B cell (primary cell): ENCODE measurements at regions not wholly inside any gene's neighbourhood (a gene's known extent, or its start where the extent isn't known, plus 50 kb on each side); places are given as distances from the start of the nearest gene placed in this dataset.

Experiments
- ATAC-seq: fragments of 200-7000 bp; cut with Tn5 transposase; one replicate; pipeline ENCODE4 v1.10.0; 2021; ENCODE audit warnings: low read depth, mild to moderate bottlenecking, moderate number of reproducible peaks, moderate library complexity
- CTCF ChIA-PET: fragments of 350-600 bp; sonication (Branson Sonifier 250); formaldehyde crosslinking; loops from one replicate; lab custom pipeline; 2021; ENCODE audit warnings: antibody characterized with exemption, inconsistent platforms; lab: Charles Lee
- POLR2A ChIA-PET: fragments of 350-600 bp; sonication (Branson Sonifier 250); formaldehyde crosslinking; loops from one replicate; lab custom pipeline; 2021; ENCODE audit warnings: antibody characterized with exemption; lab: Charles Lee
- DNase-seq: peaks from one replicate; pipeline ENCODE4 v3.0.0; 2013
- H2AFZ ChIP-seq: 2 replicates; pipeline ENCODE4 v1.6.1; 2012; ENCODE audit warnings: mild to moderate bottlenecking, low read depth, low read length; ENCODE audit not compliant: insufficient read depth, poor library complexity, severe bottlenecking
- H3K27ac ChIP-seq, 2 donors: 1 replicate in 1 of 2; 2 replicates in 1 of 2; pipeline ENCODE4 v1.5.1; 2012 to 2013; ENCODE audit warnings: low read length in 2 of 2, mild to moderate bottlenecking in 2 of 2, moderate library complexity in 1 of 2
- H3K27me3 ChIP-seq, 4 experiments: fragments of 200-600 bp in 1 of 4; sonication (generic) in 1 of 4; replicated peaks in 1 of 4; 1 replicate in 2 of 4; 2 replicates in 2 of 4; pipeline versions ENCODE4 v1.6.1 to v1.7.0; 2013 to 2016; ENCODE audit warnings: low read length in 3 of 4, mild to moderate bottlenecking in 2 of 4, mixed read lengths in 1 of 4, moderate library complexity in 1 of 4; ENCODE audit not compliant: insufficient read depth in 4 of 4, control insufficient read depth in 3 of 4; ENCODE audit errors: control extremely low read depth in 1 of 4
- H3K36me3 ChIP-seq, 2 experiments: replicated peaks in 1 of 2; 1 replicate in 1 of 2; 2 replicates in 1 of 2; pipeline versions ENCODE4 v1.6.1 to v1.7.1; 2013; ENCODE audit warnings: low read length in 1 of 2; ENCODE audit not compliant: insufficient read depth in 2 of 2, control insufficient read depth in 1 of 2; ENCODE audit errors: control extremely low read depth in 1 of 2, extremely low read depth in 1 of 2
- H3K4me1 ChIP-seq, 2 donors: fragments of 200-600 bp in 1 of 2; sonication (generic) in 1 of 2; 1 replicate in 1 of 2; 2 replicates in 1 of 2; pipeline versions ENCODE4 v1.5.1 to v1.6.1; 2013 to 2017; ENCODE audit warnings: low read length in 2 of 2; ENCODE audit not compliant: control insufficient read depth in 2 of 2, insufficient read depth in 2 of 2
- H3K4me2 ChIP-seq: replicated peaks from 2 replicates; pipeline ENCODE3; 2012; ENCODE audit warnings: mild to moderate bottlenecking, low read depth, low read length; ENCODE audit not compliant: poor library complexity, severe bottlenecking
- H3K4me3 ChIP-seq, 5 experiments: fragments of 200-600 bp in 1 of 5; sonication (generic) in 1 of 5; 1 replicate in 3 of 5; 2 replicates in 2 of 5; pipeline versions ENCODE4 v1.5.1 to v1.7.0; 2011 to 2016; ENCODE audit warnings: low read length in 4 of 5, mild to moderate bottlenecking in 4 of 5, low read depth in 2 of 5, control low read depth in 1 of 5, moderate library complexity in 1 of 5; ENCODE audit not compliant: insufficient read depth in 1 of 5; ENCODE audit errors: control extremely low read depth in 1 of 5, extremely low read depth in 1 of 5
- H3K79me2 ChIP-seq: fragments of 200-600 bp; sonication (generic); one replicate; pipeline ENCODE4 v1.6.0; 2016; ENCODE audit warnings: low read length; ENCODE audit not compliant: control insufficient read depth, insufficient read depth
- H3K9ac ChIP-seq: fragments of 200-600 bp; sonication (generic); 2 replicates; pipeline ENCODE4 v1.6.1; 2017; ENCODE audit warnings: mild to moderate bottlenecking, low read length, moderate library complexity
- H3K9me3 ChIP-seq, 3 donors: one replicate each; pipeline versions ENCODE4 v1.6.1 to v1.7.1; 2013; ENCODE audit warnings: low read length in 2 of 3; ENCODE audit not compliant: control insufficient read depth in 2 of 3, insufficient read depth in 1 of 3; ENCODE audit errors: control extremely low read depth in 1 of 3
- H4K20me1 ChIP-seq: 2 replicates; pipeline ENCODE4 v1.6.0; 2012; ENCODE audit warnings: mild to moderate bottlenecking, low read length; ENCODE audit not compliant: insufficient read depth, control insufficient read depth, poor library complexity, severe bottlenecking
- H3K27ac Mint-ChIP-seq: one replicate; pipeline ENCODE4 v1.8.0; 2021; ENCODE audit warnings: mixed read lengths
- H3K27me3 Mint-ChIP-seq: one replicate; pipeline ENCODE4 v1.8.0; 2021; ENCODE audit warnings: mixed read lengths
- H3K4me1 Mint-ChIP-seq: one replicate; pipeline ENCODE4 v1.8.0; 2021; ENCODE audit warnings: mixed read lengths
- H3K4me3 Mint-ChIP-seq: one replicate; pipeline ENCODE4 v1.8.0; 2021; ENCODE audit warnings: mixed read lengths
- H3K9me3 Mint-ChIP-seq: one replicate; pipeline ENCODE4 v1.8.0; 2022; ENCODE audit warnings: mixed read lengths; ENCODE audit not compliant: insufficient read depth
- EZH2 ChIP-seq: IDR thresholded peaks from 2 replicates; pipeline ENCODE4 v1.6.1; 2012; ENCODE audit warnings: borderline replicate concordance, low read depth, mild to moderate bottlenecking, moderate library complexity, low read length; ENCODE audit not compliant: insufficient read depth, poor library complexity, severe bottlenecking
- WGBS: methylation state at CpG from one replicate; pipeline ENCODE4 v1.1.5; 2013; ENCODE audit warnings: missing lambda C conversion rate; ENCODE audit not compliant: insufficient coverage; 5-methylcytosine and 5-hydroxymethylcytosine counted together
- intact Hi-C: fragments of 100-400 bp; cut with micrococcal nuclease; formaldehyde crosslinking; loops from one replicate; pipeline ENCODE4 v1.10.0; 2022
- TF ChIP-seq, protein P1 (sequence below): fragments of 200-600 bp; IDR thresholded peaks from one replicate; pipeline ENCODE4 v1.8.0; 2022; ENCODE audit warnings: antibody characterized with exemption, mild to moderate bottlenecking

- intact Hi-C loops: no loop called here
- no CpG with 5 or more reads among the region's 9 CpGs for WGBS
- ATAC-seq (no peak), DNase-seq (no peak)
- Histone ChIP-seq H3K79me2 (no peaks in the 10 kb centered on the region), H3K9me3 (no peaks in the 10 kb centered on the region), H3K36me3 (no peaks in the 10 kb centered on the region), H3K27ac (no peak overlapping the region), H3K4me3 (no peak overlapping the region), H4K20me1 (no peaks in the 10 kb centered on the region), H3K9ac (no peak overlapping the region), H3K4me1 (no peaks in the 10 kb centered on the region), H2AFZ (no peak overlapping the region), H3K27me3 (no peaks in the 10 kb centered on the region), H3K4me2 (no peak overlapping the region)
- no peaks in the 10 kb centered on the region for H3K9me3 Mint-ChIP-seq
- H3K27ac Mint-ChIP-seq: peak overlapping the region; percentile 24
- POLR2A ChIA-PET: no interaction called here
- no peaks in the 10 kb centered on the region for H3K4me1 Mint-ChIP-seq
- H3K4me3 Mint-ChIP-seq: no peak overlapping the region
- no peaks in the 10 kb centered on the region for H3K27me3 Mint-ChIP-seq
- CTCF ChIA-PET: no interaction called here
- no peak for TF ChIP-seq EZH2
- TF ChIP-seq, protein P1, sequence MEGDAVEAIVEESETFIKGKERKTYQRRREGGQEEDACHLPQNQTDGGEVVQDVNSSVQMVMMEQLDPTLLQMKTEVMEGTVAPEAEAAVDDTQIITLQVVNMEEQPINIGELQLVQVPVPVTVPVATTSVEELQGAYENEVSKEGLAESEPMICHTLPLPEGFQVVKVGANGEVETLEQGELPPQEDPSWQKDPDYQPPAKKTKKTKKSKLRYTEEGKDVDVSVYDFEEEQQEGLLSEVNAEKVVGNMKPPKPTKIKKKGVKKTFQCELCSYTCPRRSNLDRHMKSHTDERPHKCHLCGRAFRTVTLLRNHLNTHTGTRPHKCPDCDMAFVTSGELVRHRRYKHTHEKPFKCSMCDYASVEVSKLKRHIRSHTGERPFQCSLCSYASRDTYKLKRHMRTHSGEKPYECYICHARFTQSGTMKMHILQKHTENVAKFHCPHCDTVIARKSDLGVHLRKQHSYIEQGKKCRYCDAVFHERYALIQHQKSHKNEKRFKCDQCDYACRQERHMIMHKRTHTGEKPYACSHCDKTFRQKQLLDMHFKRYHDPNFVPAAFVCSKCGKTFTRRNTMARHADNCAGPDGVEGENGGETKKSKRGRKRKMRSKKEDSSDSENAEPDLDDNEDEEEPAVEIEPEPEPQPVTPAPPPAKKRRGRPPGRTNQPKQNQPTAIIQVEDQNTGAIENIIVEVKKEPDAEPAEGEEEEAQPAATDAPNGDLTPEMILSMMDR: no peak
Observed at GRCh38 chr20:18986895-18987580, 173.5 kb downstream of the SCP2D1 start.

DNA sequence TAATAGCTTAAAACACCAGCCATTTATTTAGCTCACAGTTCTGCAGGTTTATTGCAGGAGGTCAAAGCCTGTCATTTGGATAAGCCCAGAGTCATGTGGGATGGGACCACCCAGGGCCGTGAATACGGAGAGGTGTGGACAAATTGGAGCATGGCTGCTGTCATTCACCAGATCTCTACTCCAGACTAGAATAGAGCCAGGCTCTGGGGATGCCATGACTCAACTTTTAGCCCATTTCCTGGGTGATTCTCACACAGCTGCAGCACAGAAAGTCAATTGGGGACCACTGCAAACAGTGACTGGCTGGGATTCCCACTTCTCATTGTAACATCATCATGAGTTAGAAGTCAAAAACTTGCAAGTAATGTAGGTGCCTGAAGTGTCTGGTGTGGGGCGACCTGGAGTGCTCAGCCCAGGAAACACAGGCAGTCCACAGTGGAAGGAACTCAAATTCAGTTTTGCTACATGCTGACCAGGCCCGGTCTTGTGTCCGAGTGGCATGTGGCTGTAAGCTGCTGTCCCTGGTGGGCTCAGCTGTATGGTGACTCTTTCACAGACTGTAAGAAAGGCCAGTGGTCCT, 174.3 kb downstream of the SCP2D1 start:
- H3K9me3 ChIP-seq: no peaks in the 10 kb centered on the region
- no peak for DNase-seq
- no peaks in the 10 kb centered on the region for H3K36me3 ChIP-seq
- ChIA-PET CTCF (no interaction called here), POLR2A (no interaction called here)
- no peak for TF ChIP-seq EZH2
- TF ChIP-seq, protein P1: no peak
- Mint-ChIP-seq H3K27ac (no peak overlapping the region), H3K9me3 (no peaks in the 10 kb centered on the region), H3K4me3 (no peak overlapping the region), H3K4me1 (no peaks in the 10 kb centered on the region), H3K27me3 (no peaks in the 10 kb centered on the region)
- H3K4me1 ChIP-seq: no peaks in the 10 kb centered on the region
- 99% methylated on average over 5 of the region's 5 CpGs for WGBS
- no peaks in the 10 kb centered on the region for H3K79me2 ChIP-seq
- H4K20me1 ChIP-seq: no peaks in the 10 kb centered on the region
- H3K4me2 ChIP-seq: no peak overlapping the region
- no peak for ATAC-seq
- H3K9ac ChIP-seq: no peak overlapping the region
- no peaks in the 10 kb centered on the region for H3K27me3 ChIP-seq
- H3K4me3 ChIP-seq: no peak overlapping the region
- H3K27ac ChIP-seq: no peak overlapping the region
- H2AFZ ChIP-seq: no peak overlapping the region
- intact Hi-C loops: no loop called here
